ENCODE measurements at regions not wholly inside any gene's neighbourhood (a gene's known extent, or its start where the extent isn't known, plus 50 kb on each side); places are given as distances from the start of the nearest gene placed in this dataset.

DNA sequence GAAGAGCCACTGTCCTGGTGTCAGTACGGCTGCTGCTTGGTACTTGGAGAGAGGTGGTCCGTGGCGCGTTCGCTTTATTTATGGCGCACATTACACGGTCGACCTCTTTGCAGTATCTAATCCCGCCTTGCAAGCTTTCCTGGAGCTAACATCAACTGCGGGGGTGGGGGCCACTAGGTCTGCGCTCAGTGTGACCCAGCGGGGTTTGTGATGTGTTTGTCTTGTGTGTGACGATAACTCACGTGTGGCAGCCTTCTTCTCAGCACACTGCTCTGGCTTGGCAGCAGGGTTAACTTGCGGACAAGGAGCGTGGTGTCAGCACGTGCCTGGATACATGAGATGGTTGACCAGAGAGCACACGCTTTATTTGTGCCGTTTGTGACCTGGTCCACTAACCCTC is 122.2 kb upstream of the RTL1 start:
- TF ChIP-seq, protein P1, sequence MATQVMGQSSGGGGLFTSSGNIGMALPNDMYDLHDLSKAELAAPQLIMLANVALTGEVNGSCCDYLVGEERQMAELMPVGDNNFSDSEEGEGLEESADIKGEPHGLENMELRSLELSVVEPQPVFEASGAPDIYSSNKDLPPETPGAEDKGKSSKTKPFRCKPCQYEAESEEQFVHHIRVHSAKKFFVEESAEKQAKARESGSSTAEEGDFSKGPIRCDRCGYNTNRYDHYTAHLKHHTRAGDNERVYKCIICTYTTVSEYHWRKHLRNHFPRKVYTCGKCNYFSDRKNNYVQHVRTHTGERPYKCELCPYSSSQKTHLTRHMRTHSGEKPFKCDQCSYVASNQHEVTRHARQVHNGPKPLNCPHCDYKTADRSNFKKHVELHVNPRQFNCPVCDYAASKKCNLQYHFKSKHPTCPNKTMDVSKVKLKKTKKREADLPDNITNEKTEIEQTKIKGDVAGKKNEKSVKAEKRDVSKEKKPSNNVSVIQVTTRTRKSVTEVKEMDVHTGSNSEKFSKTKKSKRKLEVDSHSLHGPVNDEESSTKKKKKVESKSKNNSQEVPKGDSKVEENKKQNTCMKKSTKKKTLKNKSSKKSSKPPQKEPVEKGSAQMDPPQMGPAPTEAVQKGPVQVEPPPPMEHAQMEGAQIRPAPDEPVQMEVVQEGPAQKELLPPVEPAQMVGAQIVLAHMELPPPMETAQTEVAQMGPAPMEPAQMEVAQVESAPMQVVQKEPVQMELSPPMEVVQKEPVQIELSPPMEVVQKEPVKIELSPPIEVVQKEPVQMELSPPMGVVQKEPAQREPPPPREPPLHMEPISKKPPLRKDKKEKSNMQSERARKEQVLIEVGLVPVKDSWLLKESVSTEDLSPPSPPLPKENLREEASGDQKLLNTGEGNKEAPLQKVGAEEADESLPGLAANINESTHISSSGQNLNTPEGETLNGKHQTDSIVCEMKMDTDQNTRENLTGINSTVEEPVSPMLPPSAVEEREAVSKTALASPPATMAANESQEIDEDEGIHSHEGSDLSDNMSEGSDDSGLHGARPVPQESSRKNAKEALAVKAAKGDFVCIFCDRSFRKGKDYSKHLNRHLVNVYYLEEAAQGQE (IDR thresholded peaks at IDR 0.05; ENCODE audit: insufficient read depth in 1 of 2, low read depth in 2 of 2, low read length in 2 of 2) = no peak
- TF ChIP-seq POLR2AphosphoS5 (IDR thresholded peaks at IDR 0.05; ENCODE audit: low read depth, low read length) (no peak), TAF1 (IDR thresholded peaks at IDR 0.05; ENCODE audit: borderline replicate concordance, insufficient read depth, low read length) (no peak), SIN3A (IDR thresholded peaks at IDR 0.05; ENCODE audit: borderline replicate concordance, insufficient read depth, low read length) (no peak), FOXP2 (optimal IDR thresholded peaks at IDR 0.05; ENCODE audit: borderline replicate concordance, extremely low read depth, extremely low read length, insufficient read depth) (no peak)

Measured in PFSK-1 (cell line).